Skeletal muscle tissue (tissue), 3 donors: ENCODE measurements at regions not wholly inside any gene's neighbourhood (a gene's known extent, or its start where the extent isn't known, plus 50 kb on each side); places are given as distances from the start of the nearest gene placed in this dataset.
"Not testable (repeated sequence)": the region's sequence is repeated elsewhere in the genome, so short reads cannot be mapped to it uniquely, and the experiment has no call there.

Source experiments
- H3K27ac ChIP-seq: one replicate; pipeline ENCODE4 v1.7.0; 2013; ENCODE audit warnings: mild to moderate bottlenecking, low read depth, low read length, inconsistent platforms
- H3K27me3 ChIP-seq, 3 donors: one replicate each; pipeline ENCODE4 v1.7.0; 2013; ENCODE audit warnings: low read length in 3 of 3; ENCODE audit not compliant: control insufficient read depth in 3 of 3, insufficient read depth in 3 of 3
- H3K36me3 ChIP-seq, 3 donors: one replicate each; pipeline ENCODE4 v1.7.0; 2013; ENCODE audit warnings: low read length in 3 of 3; ENCODE audit not compliant: control insufficient read depth in 3 of 3, insufficient read depth in 3 of 3
- H3K4me1 ChIP-seq, 3 donors: one replicate each; pipeline ENCODE4 v1.7.0; 2013; ENCODE audit warnings: low read length in 3 of 3, mild to moderate bottlenecking in 3 of 3; ENCODE audit not compliant: control insufficient read depth in 3 of 3, insufficient read depth in 3 of 3
- H3K4me3 ChIP-seq, 3 donors: one replicate each; pipeline ENCODE4 v1.7.0; 2013; ENCODE audit warnings: low read length in 3 of 3
- H3K9ac ChIP-seq, 3 donors: one replicate each; pipeline ENCODE4 v1.7.0; 2013; ENCODE audit warnings: low read length in 3 of 3, mild to moderate bottlenecking in 3 of 3, moderate library complexity in 2 of 3, low read depth in 1 of 3
- H3K9me3 ChIP-seq, 3 donors: one replicate each; pipeline ENCODE4 v1.7.0; 2013; ENCODE audit warnings: low read length in 3 of 3; ENCODE audit not compliant: control insufficient read depth in 3 of 3
- donor health status: Osteomylitis.

DNA sequence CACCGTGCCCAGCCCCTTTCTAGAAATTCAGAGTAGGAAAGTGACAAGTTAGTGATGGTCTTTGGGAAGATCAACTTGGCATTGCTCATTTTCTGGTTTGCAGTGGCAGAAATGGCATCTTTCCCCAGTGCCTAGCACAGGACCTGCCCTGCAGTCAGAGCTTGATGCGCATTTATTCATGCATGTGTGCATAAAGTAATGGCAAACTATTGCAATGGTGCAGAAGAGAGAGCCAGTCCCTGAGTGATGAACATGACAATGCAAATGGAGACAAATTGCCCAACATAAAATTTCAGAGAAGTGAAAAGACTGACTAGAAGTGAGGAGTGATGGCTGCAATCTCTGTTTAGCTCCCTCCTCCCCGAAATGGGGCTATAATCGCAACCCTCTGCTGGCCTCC lies 268.2 kb downstream of the CCSER2 start:
- no peaks in the 10 kb centered on the region for H3K4me1 ChIP-seq
- H3K4me3 ChIP-seq, result no peak overlapping the region
- H3K27me3 ChIP-seq, result peaks cover 0 to 2% (median 0%) of the 10 kb centered on the region in 3 donors
- no peaks in the 10 kb centered on the region for H3K36me3 ChIP-seq
- H3K9ac ChIP-seq, result no peak overlapping the region
- H3K9me3 ChIP-seq, result no peaks in the 10 kb centered on the region
- no peak overlapping the region for H3K27ac ChIP-seq

- H3K27me3 ChIP-seq, result peaks cover 0 to 4% (median 2%) of the 10 kb centered on the region in 3 donors
- H3K4me3 ChIP-seq, result no peak overlapping the region
- H3K9ac ChIP-seq, result no peak overlapping the region
- no peaks in the 10 kb centered on the region for H3K9me3 ChIP-seq
- no peak overlapping the region for H3K27ac ChIP-seq
- H3K4me1 ChIP-seq, result no peaks in the 10 kb centered on the region
- no peaks in the 10 kb centered on the region for H3K36me3 ChIP-seq
Observed at GRCh38 chr10:84599254-84599653, 270.9 kb downstream of the CCSER2 start.

GRCh38 chr10:84600947-84601346 lies 272.6 kb downstream of the CCSER2 start:
- Histone ChIP-seq H3K4me3 (no peak overlapping the region), H3K9ac (no peak overlapping the region), H3K36me3 (no peaks in the 10 kb centered on the region), H3K4me1 (no peaks in the 10 kb centered on the region), H3K9me3 (no peaks in the 10 kb centered on the region), H3K27ac (no peak overlapping the region), H3K27me3 (peaks cover 0 to 4% (median 2%) of the 10 kb centered on the region in 3 donors)

DNA sequence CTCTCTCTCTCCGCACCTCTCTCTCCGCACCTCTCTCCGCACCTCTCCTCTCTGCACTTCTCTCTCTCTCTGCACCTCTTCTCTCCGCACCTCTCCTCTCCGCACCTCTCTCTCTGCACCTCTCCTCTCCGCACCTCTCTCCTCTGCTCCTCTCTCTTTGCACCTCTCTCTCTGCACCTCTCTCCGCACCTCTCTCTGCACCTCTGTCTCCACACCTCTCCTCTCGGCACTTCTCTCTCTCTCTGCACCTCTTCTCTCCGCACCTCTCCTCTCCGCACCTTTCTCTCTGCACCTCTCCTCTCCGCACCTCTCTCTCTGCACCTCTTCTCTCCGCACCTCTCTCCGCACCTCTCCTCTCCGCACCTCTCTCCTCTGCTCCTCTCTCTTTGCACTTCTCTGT lies 274.2 kb downstream of the CCSER2 start:
- H3K9me3 ChIP-seq, H3K9ac ChIP-seq, H3K4me3 ChIP-seq, H3K27me3 ChIP-seq, H3K27ac ChIP-seq, H3K36me3 ChIP-seq, H3K4me1 ChIP-seq: not testable (repeated sequence)

DNA sequence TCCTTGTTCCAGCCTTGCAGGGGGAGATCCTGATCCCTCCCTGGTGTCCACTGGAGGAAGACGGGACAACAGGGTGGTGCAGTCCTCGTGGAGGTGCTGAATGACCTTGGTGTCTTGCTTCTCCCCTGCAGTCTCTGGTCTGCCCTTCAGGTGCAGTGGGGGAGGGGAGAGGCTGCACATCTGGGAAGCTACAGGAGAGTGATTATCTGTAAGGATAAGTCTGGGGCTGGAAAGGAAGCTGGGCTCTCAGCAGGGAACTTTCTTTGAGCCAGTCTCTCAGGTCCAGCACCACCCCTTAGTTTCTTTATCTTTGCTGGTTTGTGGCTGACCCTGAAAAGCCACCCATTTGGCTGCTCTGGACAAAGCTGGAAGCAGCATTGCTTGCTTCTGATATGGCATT lies 275.6 kb downstream of the CCSER2 start:
- Histone ChIP-seq H3K4me3 (no peak overlapping the region), H3K9me3 (no peaks in the 10 kb centered on the region), H3K27ac (no peak overlapping the region), H3K36me3 (no peaks in the 10 kb centered on the region), H3K9ac (no peak overlapping the region), H3K27me3 (peaks cover 0 to 4% (median 2%) of the 10 kb centered on the region in 3 donors), H3K4me1 (no peaks in the 10 kb centered on the region)

DNA sequence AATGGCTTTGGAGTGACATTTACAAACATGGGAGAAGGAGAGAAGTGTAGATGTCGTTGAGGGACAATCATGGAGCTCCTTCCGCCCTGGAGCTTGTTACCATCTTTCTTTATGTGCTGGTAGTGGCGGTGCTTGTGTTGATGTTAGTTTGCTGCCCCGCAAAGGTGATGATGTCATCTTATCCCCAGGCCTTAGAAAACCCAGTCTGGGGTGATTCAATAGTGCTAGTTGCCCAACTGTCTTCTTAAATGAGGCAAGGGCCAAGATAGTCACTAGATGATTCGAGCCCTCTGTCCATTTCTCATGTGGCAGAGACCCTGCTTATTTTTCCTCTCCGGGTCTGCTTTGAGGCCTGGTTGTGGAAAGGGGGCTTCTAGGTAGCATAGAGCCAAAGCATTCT lies 277.4 kb downstream of the CCSER2 start:
- peaks cover 0 to 10% (median 5%) of the 10 kb centered on the region in 3 donors for H3K27me3 ChIP-seq
- H3K9me3 ChIP-seq, result peaks cover 0 to 3% (median 0%) of the 10 kb centered on the region in 3 donors
- no peak overlapping the region for H3K27ac ChIP-seq
- H3K4me3 ChIP-seq, result no peak overlapping the region
- H3K36me3 ChIP-seq, result no peaks in the 10 kb centered on the region
- no peak overlapping the region for H3K9ac ChIP-seq
- no peaks in the 10 kb centered on the region for H3K4me1 ChIP-seq

GRCh38 chr10:84606428-84606827 lies 278.0 kb downstream of the CCSER2 start:
- Histone ChIP-seq H3K27ac (no peak overlapping the region), H3K27me3 (peaks cover 0 to 10% (median 5%) of the 10 kb centered on the region in 3 donors), H3K9ac (no peak overlapping the region), H3K9me3 (peaks cover 0 to 3% (median 0%) of the 10 kb centered on the region in 3 donors), H3K36me3 (no peaks in the 10 kb centered on the region), H3K4me3 (no peak overlapping the region), H3K4me1 (no peaks in the 10 kb centered on the region)

DNA sequence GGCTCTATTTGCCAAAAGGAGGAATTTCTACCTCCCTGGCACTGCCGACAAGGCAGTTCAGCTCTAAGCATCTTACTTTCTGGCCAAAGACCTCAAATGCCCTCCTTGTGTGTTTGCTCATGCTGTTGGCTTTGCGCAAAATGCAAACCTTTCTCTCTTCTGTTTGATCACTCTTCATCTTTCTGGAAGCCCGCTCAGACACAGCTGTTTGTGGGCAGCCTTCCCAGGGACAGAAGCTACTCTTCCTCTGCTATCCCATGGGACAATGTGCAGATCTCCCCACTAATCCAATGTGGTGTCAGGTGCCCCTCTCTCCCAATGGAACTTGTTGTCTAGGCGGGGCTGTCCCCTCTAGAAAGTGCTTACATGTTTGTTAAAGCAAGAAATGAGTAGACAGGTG lies 278.7 kb downstream of the CCSER2 start:
- no peak overlapping the region for H3K4me3 ChIP-seq
- H3K9me3 ChIP-seq, result peaks cover 0 to 3% (median 0%) of the 10 kb centered on the region in 3 donors
- H3K27me3 ChIP-seq, result peaks cover 0 to 10% (median 5%) of the 10 kb centered on the region in 3 donors
- no peaks in the 10 kb centered on the region for H3K36me3 ChIP-seq
- no peak overlapping the region for H3K9ac ChIP-seq
- H3K4me1 ChIP-seq, result no peaks in the 10 kb centered on the region
- H3K27ac ChIP-seq, result no peak overlapping the region

- Histone ChIP-seq H3K9me3 (peaks cover 0 to 3% (median 0%) of the 10 kb centered on the region in 3 donors), H3K27ac (no peak overlapping the region), H3K27me3 (peaks cover 0 to 10% (median 5%) of the 10 kb centered on the region in 3 donors), H3K9ac (no peak overlapping the region), H3K4me3 (no peak overlapping the region), H3K4me1 (no peaks in the 10 kb centered on the region), H3K36me3 (no peaks in the 10 kb centered on the region)
Observed at GRCh38 chr10:84607523-84607922, 279.1 kb downstream of the CCSER2 start.

GRCh38 chr10:84608126-84608525 lies 279.7 kb downstream of the CCSER2 start:
- no peak overlapping the region for H3K27ac ChIP-seq
- H3K9ac ChIP-seq, result no peak overlapping the region
- H3K4me1 ChIP-seq, result no peaks in the 10 kb centered on the region
- H3K9me3 ChIP-seq, result peaks cover 0 to 3% (median 0%) of the 10 kb centered on the region in 3 donors
- no peaks in the 10 kb centered on the region for H3K36me3 ChIP-seq
- H3K4me3 ChIP-seq, result no peak overlapping the region
- H3K27me3 ChIP-seq, result peaks cover 0 to 10% (median 7%) of the 10 kb centered on the region in 3 donors
